ENCODE measurements at regions not wholly inside any gene's neighbourhood (a gene's known extent, or its start where the extent isn't known, plus 50 kb on each side); places are given as distances from the start of the nearest gene placed in this dataset.
A peak's percentile ranks its signal among the peaks of the same experiment; 100 is the strongest.

GRCh38 chr6:104282581-104282980, 577.1 kb downstream of the HACE1 start:
- DNase-seq (ENCODE audit: insufficient read length, low spot score) (no peak), FAIRE-seq (no peak)
- TF ChIP-seq, protein P1, sequence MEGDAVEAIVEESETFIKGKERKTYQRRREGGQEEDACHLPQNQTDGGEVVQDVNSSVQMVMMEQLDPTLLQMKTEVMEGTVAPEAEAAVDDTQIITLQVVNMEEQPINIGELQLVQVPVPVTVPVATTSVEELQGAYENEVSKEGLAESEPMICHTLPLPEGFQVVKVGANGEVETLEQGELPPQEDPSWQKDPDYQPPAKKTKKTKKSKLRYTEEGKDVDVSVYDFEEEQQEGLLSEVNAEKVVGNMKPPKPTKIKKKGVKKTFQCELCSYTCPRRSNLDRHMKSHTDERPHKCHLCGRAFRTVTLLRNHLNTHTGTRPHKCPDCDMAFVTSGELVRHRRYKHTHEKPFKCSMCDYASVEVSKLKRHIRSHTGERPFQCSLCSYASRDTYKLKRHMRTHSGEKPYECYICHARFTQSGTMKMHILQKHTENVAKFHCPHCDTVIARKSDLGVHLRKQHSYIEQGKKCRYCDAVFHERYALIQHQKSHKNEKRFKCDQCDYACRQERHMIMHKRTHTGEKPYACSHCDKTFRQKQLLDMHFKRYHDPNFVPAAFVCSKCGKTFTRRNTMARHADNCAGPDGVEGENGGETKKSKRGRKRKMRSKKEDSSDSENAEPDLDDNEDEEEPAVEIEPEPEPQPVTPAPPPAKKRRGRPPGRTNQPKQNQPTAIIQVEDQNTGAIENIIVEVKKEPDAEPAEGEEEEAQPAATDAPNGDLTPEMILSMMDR (IDR thresholded peaks at IDR 0.05; ENCODE audit: insufficient read depth, missing control alignments): no peak

DNA sequence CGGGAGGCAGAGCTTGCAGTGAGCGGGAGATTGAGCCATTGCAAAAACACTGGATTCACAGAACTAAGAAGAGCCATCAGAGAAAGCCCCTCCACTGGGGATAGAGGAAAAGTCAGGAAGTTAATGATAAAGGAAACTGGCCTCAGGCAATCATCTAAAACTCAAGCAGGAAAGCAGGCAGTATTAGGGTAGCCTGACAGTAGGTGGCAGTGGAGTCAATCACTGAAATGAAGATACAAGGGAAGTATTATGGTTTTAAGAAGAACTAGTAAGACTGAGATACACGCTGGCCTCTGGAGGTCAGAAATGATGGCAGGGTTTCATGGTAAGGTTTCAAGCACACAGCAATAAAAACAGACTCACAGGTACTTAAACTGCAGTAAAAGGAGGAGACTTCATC, 578.3 kb downstream of the HACE1 start:
- no peak for DNase-seq (ENCODE audit: insufficient read length, low spot score)
- FAIRE-seq: no peak
- TF ChIP-seq, protein P1 (IDR thresholded peaks at IDR 0.05; ENCODE audit: insufficient read depth, missing control alignments): peak; percentile 2

- TF ChIP-seq, protein P1 (IDR thresholded peaks at IDR 0.05; ENCODE audit: insufficient read depth, missing control alignments): no peak
- FAIRE-seq (no peak), DNase-seq (ENCODE audit: insufficient read length, low spot score) (no peak)
These were observed 591.3 kb downstream of the HACE1 start for GRCh38 chr6:104268389-104268788.

DNA sequence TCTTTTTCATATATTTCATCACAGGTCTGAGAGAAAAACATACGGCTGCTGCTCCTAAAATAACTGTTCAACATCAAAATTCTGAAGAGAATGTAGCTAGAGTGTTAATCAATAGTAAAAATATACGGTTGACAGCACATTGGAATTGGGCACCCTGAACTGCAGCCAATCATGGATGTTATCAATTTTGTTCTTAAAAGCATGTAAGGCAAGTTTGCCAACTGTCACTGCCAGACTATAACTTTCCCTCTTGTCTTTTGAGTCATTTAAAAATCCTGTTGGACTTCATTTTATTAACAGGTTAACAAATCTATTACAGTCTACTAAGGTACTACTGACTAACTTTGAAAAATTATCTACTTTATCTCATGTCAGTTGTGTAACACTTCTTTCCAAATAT, 592.8 kb downstream of the HACE1 start:
- DNase-seq (ENCODE audit: insufficient read length, low spot score) (no peak), FAIRE-seq (no peak)
- TF ChIP-seq, protein P1 (IDR thresholded peaks at IDR 0.05; ENCODE audit: insufficient read depth, missing control alignments): no peak

DNA sequence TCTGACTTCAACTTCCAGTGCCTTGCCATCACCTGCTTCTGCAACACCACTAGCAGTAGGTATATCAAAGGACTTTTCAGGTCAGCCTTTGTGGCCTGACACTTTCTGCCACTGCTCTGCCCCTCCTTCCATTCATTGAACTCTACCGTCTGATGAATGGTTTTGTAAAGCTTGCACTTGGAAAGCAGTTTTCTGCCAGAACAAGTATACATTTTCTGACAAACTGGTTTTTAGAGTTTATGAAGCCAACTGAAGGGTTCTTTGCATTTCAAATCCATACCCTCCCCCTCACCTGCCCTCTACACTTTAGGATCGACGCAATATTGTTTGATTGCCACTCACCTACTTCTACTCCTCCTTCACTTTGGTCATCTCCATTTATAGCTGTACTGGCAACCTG, 603.1 kb downstream of the HACE1 start:
- FAIRE-seq (no peak), DNase-seq (ENCODE audit: insufficient read length, low spot score) (no peak)
- TF ChIP-seq, protein P1 (IDR thresholded peaks at IDR 0.05; ENCODE audit: insufficient read depth, missing control alignments): no peak

DNA sequence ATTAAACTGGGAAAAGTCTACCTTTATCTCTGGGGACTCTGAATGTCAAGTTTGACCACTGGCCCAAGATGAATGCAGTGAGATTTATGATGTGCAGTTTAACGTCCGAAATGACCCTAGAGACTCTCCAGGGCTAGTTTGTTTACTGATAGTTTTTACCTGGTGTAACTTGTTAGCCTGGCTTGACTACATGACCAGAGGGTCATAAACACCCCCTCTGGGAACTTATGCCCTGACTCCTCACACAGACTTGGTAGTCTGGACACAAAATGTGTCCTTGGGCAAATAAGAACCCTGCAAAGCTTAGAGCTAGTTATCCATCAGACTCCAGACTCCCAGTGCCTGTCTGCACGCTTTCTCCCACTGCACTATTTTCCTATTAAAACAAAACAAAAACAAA, 606.5 kb downstream of the HACE1 start:
- DNase-seq (ENCODE audit: insufficient read length, low spot score): no peak
- TF ChIP-seq, protein P1 (IDR thresholded peaks at IDR 0.05; ENCODE audit: insufficient read depth, missing control alignments): no peak
- FAIRE-seq: no peak

DNA sequence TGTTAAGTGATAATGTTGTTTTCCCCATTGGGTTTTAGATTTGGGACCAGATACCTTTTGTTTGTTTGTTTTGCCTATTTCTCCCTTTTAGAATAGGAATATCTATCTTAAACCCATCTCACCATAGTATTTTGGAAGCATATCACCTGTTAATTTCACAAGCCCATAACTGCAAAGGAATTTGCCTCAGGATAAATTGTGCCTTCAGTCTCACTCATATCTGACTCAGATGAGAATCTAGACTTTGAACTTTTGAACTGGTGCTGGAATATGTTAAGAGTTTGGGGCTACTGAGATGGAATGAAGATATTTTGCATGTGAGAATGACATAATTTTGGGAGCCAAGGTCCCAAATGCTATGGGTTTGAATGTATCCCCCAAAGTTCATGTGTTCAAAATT, 607.4 kb downstream of the HACE1 start:
- DNase-seq (ENCODE audit: insufficient read length, low spot score) (no peak), FAIRE-seq (no peak)
- TF ChIP-seq, protein P1 (IDR thresholded peaks at IDR 0.05; ENCODE audit: insufficient read depth, missing control alignments): no peak
